ENCODE measurements at regions not wholly inside any gene's neighbourhood (a gene's known extent, or its start where the extent isn't known, plus 50 kb on each side); places are given as distances from the start of the nearest gene placed in this dataset.

DNA sequence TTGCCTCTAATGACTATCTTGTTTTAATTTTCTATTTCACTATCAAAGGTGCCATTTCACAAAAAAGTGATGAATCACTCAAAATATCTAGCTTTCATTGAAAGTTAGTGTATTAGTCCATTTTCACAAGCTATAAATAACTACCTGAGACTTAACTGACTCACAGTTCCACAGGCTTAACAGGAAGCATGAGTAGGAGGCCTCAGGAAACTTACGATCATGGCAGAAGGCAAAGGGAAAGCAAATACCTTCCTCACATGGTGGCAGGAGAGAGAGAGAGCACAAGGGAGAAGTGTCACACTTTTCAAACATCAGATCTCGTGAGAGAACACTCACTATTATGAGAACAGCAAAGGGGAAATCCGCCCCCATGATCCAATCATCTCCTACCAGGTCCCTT, 1220.4 kb upstream of the ZEB2 start:
- no peak for TF ChIP-seq CTCF (IDR thresholded peaks at IDR 0.05)
- TF ChIP-seq POLR2A (IDR thresholded peaks at IDR 0.05), result no peak
